CD14-positive monocyte (primary cell): ENCODE measurements at regions not wholly inside any gene's neighbourhood (a gene's known extent, or its start where the extent isn't known, plus 50 kb on each side); places are given as distances from the start of the nearest gene placed in this dataset.

ENCODE experiments used
- DNase-seq, 3 donors: peaks; one replicate each; pipeline ENCODE4 v3.0.0-alpha.2; 2011 to 2022
- H2AFZ ChIP-seq: 2 replicates; pipeline ENCODE4 v1.6.0; 2012; ENCODE audit warnings: mild to moderate bottlenecking, low read depth, low read length, inconsistent platforms; ENCODE audit not compliant: insufficient read depth, poor library complexity, severe bottlenecking
- H3K27ac ChIP-seq, 2 donors: 1 replicate in 1 of 2; 2 replicates in 1 of 2; pipeline ENCODE4 v1.5.1; 2012 to 2013; ENCODE audit warnings: low read length in 2 of 2, control low read depth in 1 of 2, inconsistent platforms in 1 of 2, low read depth in 1 of 2, mild to moderate bottlenecking in 1 of 2
- H3K27me3 ChIP-seq, 2 donors: one replicate each; pipeline versions ENCODE4 v1.6.0 to v1.6.1; 2011 to 2013; ENCODE audit warnings: low read length in 2 of 2; ENCODE audit not compliant: control insufficient read depth in 2 of 2, insufficient read depth in 2 of 2
- H3K36me3 ChIP-seq, 2 donors: replicated peaks in 1 of 2; 1 replicate in 1 of 2; 2 replicates in 1 of 2; pipeline versions ENCODE4 v1.5.1 to v1.6.1; 2012 to 2013; ENCODE audit warnings: low read length in 2 of 2, control low read depth in 1 of 2, inconsistent platforms in 1 of 2, mild to moderate bottlenecking in 1 of 2; ENCODE audit not compliant: insufficient read depth in 2 of 2, control insufficient read depth in 1 of 2
- H3K4me1 ChIP-seq, 2 donors: 1 replicate in 1 of 2; 2 replicates in 1 of 2; pipeline versions ENCODE4 v1.5.1 to v1.6.1; 2012 to 2013; ENCODE audit warnings: low read length in 2 of 2, control low read depth in 1 of 2, inconsistent platforms in 1 of 2, mild to moderate bottlenecking in 1 of 2, moderate library complexity in 1 of 2; ENCODE audit not compliant: insufficient read depth in 2 of 2, control insufficient read depth in 1 of 2
- H3K4me2 ChIP-seq: replicated peaks from 2 replicates; pipeline ENCODE3; 2012; ENCODE audit warnings: low read length, moderate library complexity, mild to moderate bottlenecking; ENCODE audit not compliant: poor library complexity, severe bottlenecking; ENCODE audit errors: extremely low read depth
- H3K4me3 ChIP-seq, 3 experiments: fragments of 200-600 bp in 1 of 3; sonication (generic) in 1 of 3; replicated peaks in 1 of 3; 1 replicate in 2 of 3; 2 replicates in 1 of 3; pipeline ENCODE4 v1.5.1; 2011 to 2013; ENCODE audit warnings: low read length in 3 of 3, mild to moderate bottlenecking in 3 of 3, control low read depth in 2 of 3, low read depth in 2 of 3, inconsistent platforms in 1 of 3, moderate library complexity in 1 of 3
- H3K79me2 ChIP-seq: 2 replicates; pipeline ENCODE4 v1.6.0; 2012; ENCODE audit warnings: mild to moderate bottlenecking, control low read depth, inconsistent platforms, low read length, moderate library complexity; ENCODE audit not compliant: insufficient read depth
- H3K9ac ChIP-seq: 2 replicates; pipeline ENCODE4 v1.6.0; 2017; ENCODE audit warnings: low read length, mild to moderate bottlenecking; ENCODE audit not compliant: insufficient read depth, poor library complexity, severe bottlenecking
- H3K9me3 ChIP-seq, 2 donors: replicated peaks in 1 of 2; 1 replicate in 1 of 2; 2 replicates in 1 of 2; pipeline versions ENCODE4 v1.5.1 to v1.6.1; 2012 to 2013; ENCODE audit warnings: low read length in 2 of 2, control low read depth in 1 of 2; ENCODE audit not compliant: control insufficient read depth in 1 of 2, insufficient read depth in 1 of 2
- H4K20me1 ChIP-seq: 2 replicates; pipeline ENCODE4 v1.6.0; 2012; ENCODE audit warnings: mild to moderate bottlenecking, low read length, control low read depth, moderate library complexity; ENCODE audit not compliant: insufficient read depth
- H3K27ac Mint-ChIP-seq, 7 donors: one replicate each; pipeline ENCODE4 v1.8.0; 2020; ENCODE audit warnings: mild to moderate bottlenecking in 7 of 7, mixed read lengths in 7 of 7, moderate library complexity in 6 of 7, inconsistent platforms in 2 of 7
- H3K27me3 Mint-ChIP-seq, 3 donors: one replicate each; pipeline ENCODE4 v1.8.0; 2021 to 2022; ENCODE audit warnings: low read depth in 3 of 3, mild to moderate bottlenecking in 3 of 3, mixed read lengths in 3 of 3, moderate library complexity in 3 of 3, inconsistent platforms in 1 of 3
- H3K36me3 Mint-ChIP-seq, 2 donors: one replicate each; pipeline ENCODE4 v1.8.0; 2020; ENCODE audit warnings: mixed read lengths in 2 of 2, inconsistent platforms in 1 of 2, mild to moderate bottlenecking in 1 of 2
- H3K4me1 Mint-ChIP-seq: one replicate; pipeline ENCODE4 v1.8.0; 2020; ENCODE audit warnings: mild to moderate bottlenecking, mixed read lengths
- H3K4me3 Mint-ChIP-seq, 2 donors: one replicate each; pipeline ENCODE4 v1.8.0; 2020; ENCODE audit warnings: mild to moderate bottlenecking in 2 of 2, mixed read lengths in 2 of 2, moderate library complexity in 1 of 2
- H3K9me3 Mint-ChIP-seq, 7 donors: one replicate each; pipeline ENCODE4 v1.8.0; 2020 to 2022; ENCODE audit warnings: mixed read lengths in 7 of 7, mild to moderate bottlenecking in 6 of 7, moderate library complexity in 6 of 7, inconsistent platforms in 2 of 7
- WGBS: methylation state at CpG from one replicate; pipeline ENCODE4 v1.1.5; 2013; ENCODE audit warnings: missing lambda C conversion rate; ENCODE audit not compliant: insufficient coverage; 5-methylcytosine and 5-hydroxymethylcytosine counted together
- intact Hi-C, 2 donors: fragments of 100-400 bp; cut with micrococcal nuclease; formaldehyde crosslinking; loops; one replicate each; pipeline versions ENCODE4 v1.15.0 to v1.15.1; 2023
- TF ChIP-seq, protein P1 (sequence below): fragments of 200-600 bp; IDR thresholded peaks from one replicate; pipeline ENCODE4 v1.8.0; 2022; ENCODE audit warnings: antibody characterized with exemption, mild to moderate bottlenecking

DNA sequence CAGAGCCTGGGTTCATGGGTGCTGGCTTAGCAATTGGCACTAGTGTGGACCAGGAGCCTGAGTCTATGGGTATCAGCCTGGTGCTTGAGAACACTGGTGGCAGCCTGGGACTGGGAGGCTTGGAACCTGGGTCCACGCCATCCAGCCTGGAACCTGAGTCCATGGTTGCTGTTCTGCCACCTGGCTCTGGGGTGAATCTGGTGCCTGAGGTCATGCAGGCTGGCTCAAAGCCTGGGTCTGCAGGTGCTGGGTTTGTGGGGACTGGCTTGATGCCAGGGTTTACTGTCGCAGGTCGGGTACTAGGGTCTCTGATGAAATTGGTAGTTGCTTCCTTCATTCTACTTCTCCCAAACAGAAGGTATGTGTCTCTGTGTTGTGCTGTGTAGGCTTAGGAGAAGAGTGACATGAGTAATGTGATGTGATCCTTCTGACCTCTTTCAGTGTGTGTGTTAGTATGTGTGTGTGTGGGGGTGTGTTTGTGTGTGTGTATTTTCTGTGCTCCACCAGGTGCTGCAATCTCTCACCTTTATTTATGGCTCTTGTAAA lies 517.0 kb upstream of the EPHA5 start:
- Histone ChIP-seq H3K4me2 (no peak overlapping the region), H2AFZ (no peak overlapping the region), H3K27ac (no peak overlapping the region), H3K9me3 (peaks cover 0 to 4% of the 10 kb centered on the region in 2 donors), H4K20me1 (no peaks in the 10 kb centered on the region), H3K79me2 (no peaks in the 10 kb centered on the region), H3K36me3 (no peaks in the 10 kb centered on the region), H3K27me3 (no peaks in the 10 kb centered on the region), H3K4me3 (no peak overlapping the region), H3K4me1 (no peaks in the 10 kb centered on the region), H3K9ac (no peak overlapping the region)
- intact Hi-C loops: no loop called here
- H3K9me3 Mint-ChIP-seq: peaks cover 0 to 3% (median 1%) of the 10 kb centered on the region in 7 donors
- TF ChIP-seq, protein P1, sequence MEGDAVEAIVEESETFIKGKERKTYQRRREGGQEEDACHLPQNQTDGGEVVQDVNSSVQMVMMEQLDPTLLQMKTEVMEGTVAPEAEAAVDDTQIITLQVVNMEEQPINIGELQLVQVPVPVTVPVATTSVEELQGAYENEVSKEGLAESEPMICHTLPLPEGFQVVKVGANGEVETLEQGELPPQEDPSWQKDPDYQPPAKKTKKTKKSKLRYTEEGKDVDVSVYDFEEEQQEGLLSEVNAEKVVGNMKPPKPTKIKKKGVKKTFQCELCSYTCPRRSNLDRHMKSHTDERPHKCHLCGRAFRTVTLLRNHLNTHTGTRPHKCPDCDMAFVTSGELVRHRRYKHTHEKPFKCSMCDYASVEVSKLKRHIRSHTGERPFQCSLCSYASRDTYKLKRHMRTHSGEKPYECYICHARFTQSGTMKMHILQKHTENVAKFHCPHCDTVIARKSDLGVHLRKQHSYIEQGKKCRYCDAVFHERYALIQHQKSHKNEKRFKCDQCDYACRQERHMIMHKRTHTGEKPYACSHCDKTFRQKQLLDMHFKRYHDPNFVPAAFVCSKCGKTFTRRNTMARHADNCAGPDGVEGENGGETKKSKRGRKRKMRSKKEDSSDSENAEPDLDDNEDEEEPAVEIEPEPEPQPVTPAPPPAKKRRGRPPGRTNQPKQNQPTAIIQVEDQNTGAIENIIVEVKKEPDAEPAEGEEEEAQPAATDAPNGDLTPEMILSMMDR: no peak
- WGBS: 82% methylated on average over 1 of the region's 3 CpGs
- no peak for DNase-seq
- peaks cover 0 to 4% (median 2%) of the 10 kb centered on the region in 3 donors for H3K27me3 Mint-ChIP-seq
- no peaks in the 10 kb centered on the region for H3K36me3 Mint-ChIP-seq
- H3K27ac Mint-ChIP-seq: no peak overlapping the region
- H3K4me1 Mint-ChIP-seq: no peaks in the 10 kb centered on the region
- no peak overlapping the region for H3K4me3 Mint-ChIP-seq

DNA sequence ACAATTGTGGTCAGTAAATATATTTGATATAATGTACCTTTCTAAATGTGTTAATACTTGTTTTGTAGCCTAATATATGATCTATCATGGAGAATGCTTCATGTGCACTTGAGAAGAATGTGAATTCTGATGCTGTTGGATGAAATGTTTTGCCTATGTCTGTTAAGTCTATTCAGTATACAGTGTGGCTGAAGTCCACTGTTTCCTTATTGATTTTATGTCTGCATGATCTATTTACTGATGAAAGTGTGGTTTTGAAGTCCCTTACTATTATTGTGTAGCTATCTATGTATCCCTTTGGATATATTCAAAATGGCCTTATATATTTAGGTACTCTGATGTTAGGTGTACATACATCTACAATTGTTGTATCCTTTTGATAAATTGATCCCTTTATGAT lies 515.8 kb upstream of the EPHA5 start:
- H4K20me1 ChIP-seq: no peaks in the 10 kb centered on the region
- peaks cover 0 to 4% of the 10 kb centered on the region in 2 donors for H3K9me3 ChIP-seq
- no peak overlapping the region for H3K27ac ChIP-seq
- no peaks in the 10 kb centered on the region for H3K27me3 ChIP-seq
- H3K4me1 ChIP-seq: no peaks in the 10 kb centered on the region
- no peak overlapping the region for H3K27ac Mint-ChIP-seq
- no peaks in the 10 kb centered on the region for H3K36me3 Mint-ChIP-seq
- TF ChIP-seq, protein P1: no peak
- no peak for DNase-seq
- no peak overlapping the region for H3K4me3 Mint-ChIP-seq
- H3K4me1 Mint-ChIP-seq: no peaks in the 10 kb centered on the region
- no peak overlapping the region for H3K4me3 ChIP-seq
- no peak overlapping the region for H3K9ac ChIP-seq
- H2AFZ ChIP-seq: no peak overlapping the region
- H3K27me3 Mint-ChIP-seq: peaks cover 0 to 4% (median 2%) of the 10 kb centered on the region in 3 donors
- no peaks in the 10 kb centered on the region for H3K79me2 ChIP-seq
- no peaks in the 10 kb centered on the region for H3K36me3 ChIP-seq
- peaks cover 0 to 3% (median 1%) of the 10 kb centered on the region in 7 donors for H3K9me3 Mint-ChIP-seq
- H3K4me2 ChIP-seq: no peak overlapping the region
- intact Hi-C loops: no loop called here
